Erythroblast (primary cell): ENCODE measurements at regions not wholly inside any gene's neighbourhood (a gene's known extent, or its start where the extent isn't known, plus 50 kb on each side); places are given as distances from the start of the nearest gene placed in this dataset.
"Not testable (repeated sequence)": the region's sequence is repeated elsewhere in the genome, so short reads cannot be mapped to it uniquely, and the experiment has no call there.

ENCODE experiments used
- DNase-seq, 2 experiments: peaks; one replicate each; lab custom pipeline; 2025; lab: John Stamatoyannopoulos, UW
- GATA1 ChIP-seq: IDR thresholded peaks from 2 replicates; pipeline ENCODE4 v1.6.1; 2011; ENCODE audit warnings: low read depth, mild to moderate bottlenecking, control low read depth, low read length, moderate library complexity
- POLR2A ChIP-seq: IDR thresholded peaks from 2 replicates; pipeline ENCODE4 v1.6.1; 2011; ENCODE audit warnings: mild to moderate bottlenecking, low read length

- TF ChIP-seq GATA1 (no peak), POLR2A (no peak)
- no peak for DNase-seq
These were observed 1093.5 kb upstream of the ADGRB3 start for GRCh38 chr6:67541586-67541985.

DNA sequence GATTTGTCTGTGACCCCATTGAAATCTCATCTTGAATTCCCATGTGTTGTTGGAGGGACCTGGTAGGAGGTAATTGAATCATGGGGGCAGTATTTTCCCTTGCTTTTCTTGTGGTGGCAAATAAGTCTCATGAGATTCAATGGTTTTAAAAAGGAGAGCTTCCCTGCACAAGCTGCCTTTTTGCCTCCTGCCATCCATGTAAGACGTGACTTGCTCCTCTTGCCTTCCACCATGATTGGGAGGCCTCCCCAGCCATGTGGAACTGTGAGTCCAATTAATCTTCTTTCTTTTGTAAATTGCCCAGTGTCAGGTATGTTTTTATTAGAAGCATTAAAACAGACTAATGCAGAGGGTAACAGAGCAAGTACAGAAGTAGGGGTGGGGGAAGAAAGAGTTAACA, 1097.0 kb upstream of the ADGRB3 start:
- TF ChIP-seq POLR2A (no peak), GATA1 (no peak)
- DNase-seq, result no peak

DNA sequence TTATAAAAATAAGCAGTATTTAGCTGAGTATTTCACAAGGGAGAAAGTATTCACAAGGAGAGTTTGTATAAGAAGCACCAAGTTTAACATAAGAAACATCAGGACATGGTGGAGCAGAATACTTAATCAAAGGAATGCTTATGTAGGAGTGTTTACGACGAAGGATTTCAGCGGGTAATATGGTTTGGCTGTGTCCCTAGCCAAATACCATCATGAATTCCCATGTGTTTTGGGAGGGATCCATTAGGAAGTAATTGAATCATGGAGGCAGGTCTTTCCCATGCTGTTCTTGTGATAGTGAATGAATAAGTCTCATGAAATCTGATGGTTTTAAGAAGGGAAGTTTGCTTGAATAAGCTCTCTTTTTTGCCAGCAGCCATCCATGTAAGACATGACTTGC, 1099.1 kb upstream of the ADGRB3 start:
- TF ChIP-seq GATA1 (no peak), POLR2A (no peak)
- DNase-seq, result no peak

DNA sequence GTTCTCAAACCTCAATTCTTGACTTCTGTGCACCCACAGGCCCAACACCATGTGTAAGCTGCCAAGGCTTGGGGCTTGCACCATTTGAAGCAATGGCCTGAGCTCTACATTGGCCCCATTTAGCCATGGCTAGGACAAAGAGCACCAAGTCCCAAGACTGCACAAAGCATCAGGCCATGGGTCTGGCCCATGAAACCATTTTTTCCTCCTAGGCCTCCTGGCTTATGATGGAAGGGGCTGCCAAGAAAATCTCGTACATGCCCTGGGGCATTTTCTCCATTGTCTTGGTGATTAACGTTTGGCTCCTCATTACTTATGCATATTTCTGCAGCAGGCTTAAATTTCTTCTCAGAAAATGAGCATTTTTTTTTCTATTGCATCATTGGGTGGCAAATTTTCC, 1128.7 kb upstream of the ADGRB3 start:
- no peak for DNase-seq
- TF ChIP-seq GATA1, result no peak
- TF ChIP-seq POLR2A, result no peak

- TF ChIP-seq POLR2A (no peak), GATA1 (no peak)
These were observed 1133.3 kb upstream of the ADGRB3 start for GRCh38 chr6:67501755-67502154.

GRCh38 chr6:67497749-67498148, 1137.3 kb upstream of the ADGRB3 start:
- TF ChIP-seq GATA1, result no peak
- no peak for TF ChIP-seq POLR2A
- no peak for DNase-seq

More at GRCh38 chr6:67501755-67502154, 1133.3 kb upstream of the ADGRB3 start:
- DNase-seq, result no peak

- TF ChIP-seq POLR2A, result no peak
- TF ChIP-seq GATA1, result no peak
- DNase-seq, result no peak
These were observed 1138.9 kb upstream of the ADGRB3 start for GRCh38 chr6:67496191-67496590.

DNA sequence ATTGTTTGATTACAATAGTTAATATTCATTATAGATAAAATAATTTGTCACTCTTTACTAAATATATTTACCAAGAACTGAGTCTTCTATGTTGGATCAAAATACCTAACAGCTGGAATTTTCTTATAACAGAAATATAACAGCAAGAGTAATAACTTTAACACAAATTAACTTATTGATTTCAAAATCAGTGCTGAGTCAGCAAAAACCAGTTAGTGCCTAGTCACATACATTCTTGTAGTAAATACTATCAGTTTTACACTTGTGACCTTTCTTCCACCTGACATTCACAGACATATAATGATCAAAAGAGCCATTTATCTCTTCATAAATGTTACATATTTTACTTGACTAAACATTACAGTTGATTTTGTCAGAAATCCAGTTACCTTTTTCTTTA, 1141.4 kb upstream of the ADGRB3 start:
- no peak for TF ChIP-seq POLR2A
- no peak for TF ChIP-seq GATA1
- no peak for DNase-seq

DNA sequence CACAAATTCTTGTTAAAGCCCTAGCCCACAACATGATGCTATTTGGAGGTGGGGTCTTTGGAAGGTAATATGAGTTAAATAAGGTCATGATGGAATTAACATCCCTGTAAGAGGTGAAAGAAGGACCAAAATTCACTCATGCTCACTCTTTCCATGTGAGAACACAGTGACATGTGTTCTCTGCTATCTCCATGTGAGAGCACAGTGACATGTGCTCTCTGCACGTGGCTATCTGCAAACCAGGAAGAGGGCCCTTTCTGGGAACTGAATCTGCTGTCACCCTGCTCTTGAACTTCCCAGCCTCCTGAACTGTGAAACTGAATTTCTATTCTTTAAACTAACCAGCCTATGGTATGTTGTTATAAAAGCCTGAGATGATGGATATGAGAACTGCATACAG, 1159.4 kb upstream of the ADGRB3 start:
- TF ChIP-seq GATA1, result no peak
- TF ChIP-seq POLR2A, result no peak
- DNase-seq, result no peak

DNA sequence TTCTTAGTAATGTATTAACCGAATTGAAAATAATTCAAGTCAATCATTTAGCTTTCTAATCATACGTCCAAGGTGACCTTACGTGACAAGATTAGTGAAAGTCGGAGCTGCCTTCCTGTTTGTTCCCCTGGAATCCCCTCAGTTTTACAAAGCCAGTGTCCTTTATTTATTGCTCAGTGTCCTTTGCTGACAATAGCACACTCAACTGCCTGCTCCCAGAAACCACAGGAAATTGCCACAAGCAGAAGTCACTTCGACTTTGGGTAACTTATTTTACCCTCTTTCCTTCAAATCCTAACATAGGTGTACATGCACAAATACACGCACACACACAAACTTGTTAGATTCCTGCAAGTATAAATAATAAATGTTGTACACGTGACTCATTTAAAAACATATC, 1167.7 kb upstream of the ADGRB3 start:
- DNase-seq, result no peak
- TF ChIP-seq POLR2A (no peak), GATA1 (no peak)

- DNase-seq, result not testable (repeated sequence)
These were observed 1172.4 kb upstream of the ADGRB3 start for GRCh38 chr6:67462725-67463124.

DNA sequence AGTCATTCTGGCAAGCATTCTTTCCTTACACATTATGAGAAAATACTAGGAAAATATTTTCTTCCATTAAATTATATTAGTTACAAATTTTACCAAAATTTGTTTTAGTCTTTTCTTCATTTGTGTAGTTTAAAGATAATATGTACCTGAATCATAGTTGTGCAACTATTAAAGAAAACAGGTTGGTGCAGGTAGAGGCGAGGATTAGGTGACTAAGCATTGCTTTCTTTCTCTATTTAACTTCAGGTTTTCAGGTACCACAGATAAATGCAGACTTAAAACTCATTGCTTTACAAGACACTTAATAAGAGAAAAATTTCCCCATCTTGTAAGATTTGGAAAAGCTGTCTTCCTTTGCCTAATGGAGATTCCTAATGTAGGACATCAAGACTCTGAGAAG, 1175.5 kb upstream of the ADGRB3 start:
- DNase-seq, result no peak
- TF ChIP-seq GATA1, result no peak
- TF ChIP-seq POLR2A, result no peak

DNA sequence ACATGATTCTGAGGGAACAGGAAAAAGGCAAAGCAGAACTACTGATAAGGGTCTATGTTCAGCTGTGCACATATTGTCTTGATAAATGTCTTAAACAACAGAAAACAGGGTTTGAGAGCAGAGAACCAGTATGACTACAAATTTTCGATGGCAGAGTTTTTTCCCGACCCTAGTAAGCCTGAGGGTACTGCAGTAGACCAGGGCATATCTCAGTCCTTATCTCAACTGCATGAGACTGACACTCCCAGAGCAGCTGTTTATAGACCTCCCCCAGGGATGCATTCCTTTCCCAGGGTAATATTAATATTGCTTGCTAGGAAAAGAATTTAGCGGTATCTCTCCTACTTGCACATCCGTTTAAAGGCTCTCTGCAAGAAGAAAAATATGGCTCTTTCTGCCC, 1176.8 kb upstream of the ADGRB3 start:
- DNase-seq, result no peak
- TF ChIP-seq GATA1 (no peak), POLR2A (no peak)

- TF ChIP-seq POLR2A, result no peak
- TF ChIP-seq GATA1, result no peak
- no peak for DNase-seq
These were observed 1183.2 kb upstream of the ADGRB3 start for GRCh38 chr6:67451874-67452273.

DNA sequence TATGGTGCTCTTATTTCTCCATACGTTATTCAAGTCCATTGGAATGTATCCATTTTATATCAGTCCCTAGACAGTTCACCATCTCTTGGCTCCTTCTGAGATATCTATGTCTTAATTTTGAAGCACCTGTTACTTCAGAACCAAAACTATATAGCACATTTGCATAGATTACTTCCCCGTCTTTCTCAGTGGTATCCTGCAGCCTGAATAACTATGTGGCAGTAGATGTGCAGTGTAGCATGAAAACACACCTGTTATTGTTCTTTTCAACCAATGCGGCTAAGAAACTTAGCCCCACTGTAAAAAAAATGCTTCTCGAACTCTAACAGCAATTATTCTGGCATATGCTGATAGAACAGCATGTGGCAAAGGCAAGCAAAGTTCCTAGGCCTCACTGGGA, 1184.4 kb upstream of the ADGRB3 start:
- no peak for DNase-seq
- TF ChIP-seq GATA1 (no peak), POLR2A (no peak)

DNA sequence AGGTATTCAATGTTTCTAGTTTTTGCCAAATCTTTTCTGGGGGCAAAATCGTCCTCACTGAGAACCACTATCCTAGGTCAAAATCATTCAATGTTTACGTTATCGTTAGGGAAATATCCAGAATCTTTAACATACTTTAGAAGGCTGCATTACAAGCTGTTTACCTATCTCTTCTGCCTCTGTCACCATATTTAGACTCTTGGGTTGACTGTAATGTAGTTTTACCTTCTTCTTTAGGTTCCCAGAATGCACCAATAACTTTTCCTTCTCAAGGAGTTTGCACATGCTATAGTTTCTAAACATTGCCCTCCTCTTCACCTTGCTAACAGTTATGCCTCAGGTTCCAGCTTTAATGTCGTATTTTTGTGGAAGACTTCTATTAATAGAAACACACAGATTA, 1185.5 kb upstream of the ADGRB3 start:
- no peak for DNase-seq
- TF ChIP-seq POLR2A (no peak), GATA1 (no peak)
